ELR (cell line): ENCODE measurements at regions not wholly inside any gene's neighbourhood (a gene's known extent, or its start where the extent isn't known, plus 50 kb on each side); places are given as distances from the start of the nearest gene placed in this dataset.
"Not testable (repeated sequence)": the region's sequence is repeated elsewhere in the genome, so short reads cannot be mapped to it uniquely, and the experiment has no call there.

Experiments
- DNase-seq: peaks from one replicate; pipeline ENCODE4 v3.0.0-alpha.2; 2015; ENCODE audit warnings: low read depth

GRCh38 chr21:14903172-14903865 lies 161.5 kb downstream of the NRIP1 start:
- DNase-seq, result no peak

DNA sequence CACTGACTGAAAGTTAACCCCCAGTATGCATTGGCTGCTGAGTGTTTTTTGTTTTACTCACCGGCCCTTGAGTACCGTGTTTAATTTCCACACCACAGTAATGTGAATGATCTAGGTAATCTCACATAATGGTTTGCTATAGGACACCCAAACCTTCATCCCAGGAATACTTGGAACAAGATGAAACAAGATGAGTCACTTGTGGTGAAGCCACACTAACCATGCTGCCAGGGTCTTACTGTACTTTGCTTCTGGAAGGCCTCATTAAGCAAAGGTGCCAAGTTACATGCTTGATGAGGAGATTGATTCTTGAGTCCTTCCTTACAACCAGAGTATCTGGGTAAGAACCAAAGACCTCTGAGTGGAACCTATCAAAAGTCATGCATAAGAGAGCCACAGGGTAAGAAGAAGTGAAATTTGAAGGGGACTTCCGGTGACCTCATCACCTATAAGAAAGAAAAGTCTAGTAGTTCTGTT lies 163.3 kb downstream of the NRIP1 start:
- DNase-seq, result peak; percentile 76

DNA sequence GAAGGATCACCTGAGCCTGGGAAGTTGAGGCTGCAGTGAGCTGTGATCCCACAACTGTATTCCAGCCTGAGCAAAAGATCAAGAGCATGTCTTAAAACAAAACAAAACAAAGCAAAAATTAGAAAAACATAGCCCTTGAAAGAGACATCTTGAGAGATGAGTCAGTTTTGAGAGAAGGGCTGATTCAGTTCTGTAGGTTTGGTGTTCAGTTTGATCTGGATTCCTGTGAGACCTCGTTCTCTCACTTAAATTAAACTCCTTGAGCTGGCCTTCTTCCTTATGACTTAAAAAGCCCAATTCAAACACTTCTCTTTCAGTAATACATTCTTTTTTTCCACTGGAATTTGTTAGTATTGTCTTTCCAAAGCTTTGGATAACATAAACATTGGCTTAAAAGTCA lies 164.2 kb downstream of the NRIP1 start:
- peak; percentile 63 for DNase-seq

DNA sequence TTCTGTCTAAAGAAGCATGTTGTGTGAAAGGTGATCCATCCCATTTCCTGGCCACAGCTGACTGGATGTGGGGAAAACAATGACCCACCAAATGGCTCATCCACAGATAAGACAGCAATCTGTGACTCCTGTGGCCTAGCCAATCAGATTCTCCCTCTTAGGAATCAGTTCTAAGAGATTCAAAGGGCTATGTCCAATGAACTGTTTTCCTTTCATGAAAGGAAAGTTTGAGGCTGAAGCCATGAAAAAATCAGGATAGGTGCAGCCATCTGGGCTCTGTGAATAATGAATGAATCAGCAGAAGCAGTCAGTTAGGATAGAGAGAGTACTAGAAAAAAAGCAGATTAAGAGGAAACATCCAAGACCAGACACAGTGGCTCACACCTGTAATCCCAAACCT lies 164.7 kb downstream of the NRIP1 start:
- peak; percentile 70 for DNase-seq

DNA sequence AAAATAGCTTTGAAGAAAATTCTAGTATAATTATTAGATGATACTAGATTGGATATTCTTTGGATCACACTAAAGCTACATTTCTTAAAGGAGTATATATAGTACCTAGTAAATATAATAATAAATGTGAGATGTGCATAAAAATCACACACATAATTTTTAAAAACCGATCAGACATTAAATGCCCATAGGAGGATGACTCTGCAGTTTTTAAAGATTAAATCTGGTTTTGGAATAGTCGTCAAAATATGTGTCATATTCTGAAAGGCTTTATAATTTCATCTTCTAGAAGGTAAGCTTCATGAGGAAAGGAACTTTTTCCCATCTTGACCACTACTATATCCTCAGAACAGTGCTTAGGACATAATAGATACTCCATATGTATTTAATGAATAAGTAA lies 169.0 kb downstream of the NRIP1 start:
- DNase-seq, result no peak

- no peak for DNase-seq
Observed at GRCh38 chr21:14890141-14890540, 174.7 kb downstream of the NRIP1 start.

- DNase-seq, result peak; percentile 69
Observed at GRCh38 chr21:14889080-14889810, 175.6 kb downstream of the NRIP1 start.

DNA sequence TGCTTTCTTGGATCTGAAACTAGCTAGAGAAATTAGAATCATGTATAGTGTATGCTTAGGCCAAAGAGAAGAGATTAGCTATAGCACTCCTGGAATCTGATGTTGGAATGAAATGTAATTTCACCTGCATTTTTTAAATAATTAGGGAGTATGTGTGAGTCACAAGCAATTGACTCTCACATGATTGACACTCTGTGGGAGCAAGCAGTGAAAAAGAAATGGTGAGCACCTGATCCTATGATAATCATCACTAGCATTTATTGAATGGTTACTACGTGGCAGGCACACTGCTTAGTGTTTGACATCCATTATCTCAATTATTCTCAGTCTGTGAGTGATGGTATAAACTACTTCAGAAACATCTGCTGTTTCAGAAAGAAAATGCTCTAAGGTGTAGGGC lies 176.6 kb downstream of the NRIP1 start:
- no peak for DNase-seq

- DNase-seq, result no peak
Observed at GRCh38 chr21:14886001-14886400, 178.8 kb downstream of the NRIP1 start.

DNA sequence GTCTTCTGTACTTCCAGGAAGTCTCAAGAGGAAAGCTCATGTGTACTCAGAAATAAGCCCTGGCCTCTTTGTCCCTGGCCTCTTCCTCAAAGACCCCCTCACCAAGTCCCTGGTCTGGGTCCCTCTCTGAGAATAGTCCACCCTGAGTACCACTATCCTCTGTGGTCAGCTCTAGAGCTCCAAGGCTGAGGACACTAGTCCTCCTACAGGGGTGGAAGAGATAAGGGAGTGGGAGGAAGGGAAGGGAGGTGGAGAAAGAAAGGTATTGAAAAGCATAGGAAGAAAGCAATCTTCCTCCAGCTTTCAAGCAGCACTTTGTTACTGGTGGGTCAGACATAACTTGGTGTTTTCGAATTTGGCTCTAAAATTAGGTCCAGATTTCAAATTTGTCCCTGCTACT lies 181.4 kb downstream of the NRIP1 start:
- DNase-seq, result no peak

DNA sequence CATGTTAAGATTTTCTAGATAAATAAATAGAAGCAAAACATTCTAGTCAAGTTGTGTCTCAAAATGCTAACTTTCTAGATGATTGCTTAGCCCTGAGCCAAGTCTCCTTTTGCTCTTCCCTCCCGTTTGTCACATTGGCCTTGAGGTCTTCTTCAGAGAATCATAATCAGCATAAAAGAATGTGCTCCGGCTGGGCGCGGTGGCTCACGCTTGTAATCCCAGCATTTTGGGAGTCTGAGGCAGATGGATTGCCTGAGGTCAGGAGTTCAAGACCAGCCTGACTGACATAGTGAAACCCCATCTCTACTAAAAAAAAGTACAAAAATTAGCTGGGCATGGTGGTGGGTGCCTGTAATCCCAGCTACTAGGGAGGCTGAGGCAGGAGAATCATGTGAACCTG lies 182.3 kb downstream of the NRIP1 start:
- not testable (repeated sequence) for DNase-seq

DNA sequence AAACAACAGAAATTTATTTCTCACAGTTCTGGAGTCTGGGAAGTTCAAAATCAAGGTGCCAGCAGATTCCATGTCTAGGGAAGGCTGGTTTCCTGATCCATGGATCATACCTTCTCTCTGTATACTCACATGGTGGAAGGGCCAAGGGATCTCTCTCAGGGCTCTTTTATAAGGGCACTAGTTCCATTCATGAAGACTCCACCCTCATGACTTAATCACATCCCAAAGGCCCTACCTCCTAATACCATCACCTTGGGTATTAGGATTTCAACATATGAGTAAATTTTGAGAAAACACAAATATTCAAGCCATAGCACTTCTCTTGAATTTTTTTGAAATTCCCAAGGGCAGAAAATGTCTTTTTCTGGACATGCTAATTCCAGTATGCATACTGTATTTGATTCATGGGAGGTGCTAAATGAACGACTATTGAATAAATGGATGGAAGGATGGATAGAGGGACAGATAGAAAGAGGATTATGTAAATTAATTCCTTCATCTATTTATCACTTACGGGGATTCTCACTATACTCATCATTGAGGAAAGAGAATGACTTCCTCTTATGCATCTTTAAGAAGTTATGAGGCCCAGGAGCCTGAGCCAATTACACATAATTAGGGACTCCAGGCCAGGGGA lies 182.8 kb downstream of the NRIP1 start:
- no peak for DNase-seq

DNA sequence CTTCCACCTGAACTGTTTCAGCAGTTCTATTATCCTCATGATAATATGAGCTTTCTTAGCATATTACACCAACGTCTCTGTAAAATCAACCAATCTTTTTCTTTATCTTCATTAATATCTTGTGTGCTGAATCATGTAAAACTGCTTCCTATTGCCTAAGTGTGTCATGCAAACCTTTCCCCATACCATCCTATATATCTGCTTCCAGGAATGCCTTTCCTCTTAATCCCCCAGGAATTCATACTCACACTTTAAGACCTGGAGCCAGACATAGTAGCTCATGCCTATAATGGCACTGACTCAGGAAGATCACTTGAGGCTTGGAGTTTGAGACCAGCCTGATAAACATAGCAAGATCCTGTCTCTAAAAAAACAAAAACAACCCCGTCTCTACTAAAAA lies 183.9 kb downstream of the NRIP1 start:
- DNase-seq, result peak; percentile 94

DNA sequence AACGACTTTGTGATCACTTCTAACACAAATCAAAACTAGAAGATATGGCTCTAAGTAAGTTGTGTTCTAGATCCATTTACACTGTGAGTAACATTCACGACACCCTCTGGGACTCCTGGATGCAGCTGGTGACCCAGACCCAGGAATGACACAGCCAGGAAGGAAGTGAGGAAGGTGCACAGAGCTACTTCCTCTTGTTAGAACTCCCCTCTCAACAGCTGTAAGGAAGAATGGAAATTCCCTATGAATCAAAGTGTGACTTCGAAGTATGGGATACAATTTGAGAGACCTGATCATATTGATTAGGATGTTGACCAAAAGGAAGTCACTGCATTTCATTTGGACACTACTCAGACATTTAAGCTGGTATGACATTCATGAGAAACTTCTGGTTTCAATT lies 185.3 kb downstream of the NRIP1 start:
- DNase-seq, result peak; percentile 57

DNA sequence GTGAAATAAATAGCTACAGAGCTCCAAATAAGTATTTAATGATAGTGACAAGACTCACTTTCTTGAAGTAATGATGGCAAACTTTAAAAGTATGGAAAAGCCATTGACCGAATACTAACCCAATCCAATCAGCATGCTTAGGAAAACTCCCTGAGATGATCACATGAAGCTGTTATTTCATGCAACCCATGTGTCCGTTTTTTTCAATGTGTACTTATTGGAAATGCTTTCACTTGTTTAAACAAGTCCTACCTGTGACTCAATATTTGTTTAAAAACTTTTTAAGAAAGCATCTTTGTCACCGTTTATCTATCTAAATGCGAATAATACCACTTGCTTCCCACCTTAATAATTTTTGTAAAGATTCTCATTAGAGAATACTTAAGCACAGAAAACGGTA lies 185.8 kb downstream of the NRIP1 start:
- DNase-seq, result no peak

GRCh38 chr21:14877581-14878228 lies 187.1 kb downstream of the NRIP1 start:
- peak; percentile 83 for DNase-seq

DNA sequence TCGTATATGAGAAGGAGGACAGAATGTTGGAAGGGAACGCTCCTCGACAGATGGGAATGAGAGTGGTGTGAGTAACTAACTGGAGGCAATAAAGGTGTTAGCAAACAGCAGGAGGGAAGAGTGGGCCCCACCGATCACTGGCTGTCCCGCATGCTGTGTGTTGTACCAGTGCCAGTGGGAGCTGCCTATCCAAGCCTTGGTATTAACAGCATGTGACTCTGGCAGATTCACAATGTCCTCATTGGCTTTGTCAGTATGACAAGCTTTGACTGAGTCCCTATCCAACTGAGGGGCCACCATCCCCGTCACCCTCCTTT lies 188.3 kb downstream of the NRIP1 start:
- DNase-seq, result no peak

GRCh38 chr21:14875704-14876523 lies 188.9 kb downstream of the NRIP1 start:
- no peak for DNase-seq

DNA sequence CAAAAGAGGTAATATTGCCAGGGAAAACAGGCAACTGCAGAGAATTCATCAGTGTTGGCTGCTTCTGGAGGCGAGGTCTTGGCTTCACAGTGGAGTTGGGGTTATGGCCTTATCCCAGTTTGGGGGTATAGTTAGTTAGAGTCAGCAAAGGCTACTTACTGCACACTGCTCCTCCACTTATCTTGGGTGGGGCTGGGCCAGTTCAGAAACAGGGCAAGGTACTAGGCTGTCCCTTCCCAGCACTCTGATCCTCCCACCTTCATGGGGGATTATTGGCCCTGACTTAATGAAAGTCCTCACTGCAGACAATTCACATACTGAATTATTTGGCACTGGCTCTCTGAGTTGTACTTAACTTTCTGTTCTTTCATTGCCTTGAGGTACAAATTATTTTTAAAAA lies 189.6 kb downstream of the NRIP1 start:
- no peak for DNase-seq

- DNase-seq, result no peak
Observed at GRCh38 chr21:14874379-14874778, 190.4 kb downstream of the NRIP1 start.

DNA sequence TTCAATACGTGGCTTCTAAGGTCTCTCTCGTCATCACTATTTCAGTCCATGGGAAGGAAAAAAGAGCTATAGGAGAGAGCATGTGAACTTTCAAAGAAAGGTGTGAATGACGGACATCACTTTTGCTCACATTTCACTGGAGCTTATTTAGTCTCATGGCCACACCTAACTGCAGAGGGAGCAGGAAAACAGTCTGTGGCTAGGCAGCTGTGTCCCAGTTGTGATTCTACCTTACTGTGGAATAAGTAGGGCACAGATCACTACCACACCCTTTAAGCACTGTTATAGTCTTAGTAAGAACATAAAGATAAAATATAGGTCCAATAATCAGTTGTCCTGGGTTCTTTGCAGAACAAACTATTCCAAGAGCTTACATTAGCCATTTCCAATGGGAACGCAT lies 192.9 kb downstream of the NRIP1 start:
- no peak for DNase-seq

GRCh38 chr21:14870853-14871149 lies 194.0 kb downstream of the NRIP1 start:
- no peak for DNase-seq
